ENCODE measurements at regions not wholly inside any gene's neighbourhood (a gene's known extent, or its start where the extent isn't known, plus 50 kb on each side); places are given as distances from the start of the nearest gene placed in this dataset.
"Not testable (repeated sequence)": the region's sequence is repeated elsewhere in the genome, so short reads cannot be mapped to it uniquely, and the experiment has no call there.

DNA sequence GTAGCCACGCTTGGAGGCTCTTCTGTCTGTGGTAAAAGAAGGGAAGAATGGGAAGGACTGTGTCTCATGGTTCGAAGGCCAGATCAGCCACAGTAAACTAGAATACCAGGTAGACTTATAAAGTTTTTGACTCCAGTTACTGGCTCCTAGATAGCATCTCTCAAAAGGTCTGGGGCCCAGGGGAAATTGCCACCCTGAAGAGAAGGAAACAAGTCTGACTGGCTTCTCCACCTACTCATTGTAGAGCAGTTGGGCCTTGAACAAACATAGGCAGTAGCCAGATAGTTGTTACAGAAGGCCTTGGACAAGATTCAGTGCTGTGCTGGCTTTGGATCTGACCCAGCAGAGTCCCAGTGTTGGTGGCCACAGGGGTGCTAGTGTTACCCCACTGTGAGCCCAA is 890.4 kb downstream of the EFNA5 start:
- DNase-seq = no peak

DNA sequence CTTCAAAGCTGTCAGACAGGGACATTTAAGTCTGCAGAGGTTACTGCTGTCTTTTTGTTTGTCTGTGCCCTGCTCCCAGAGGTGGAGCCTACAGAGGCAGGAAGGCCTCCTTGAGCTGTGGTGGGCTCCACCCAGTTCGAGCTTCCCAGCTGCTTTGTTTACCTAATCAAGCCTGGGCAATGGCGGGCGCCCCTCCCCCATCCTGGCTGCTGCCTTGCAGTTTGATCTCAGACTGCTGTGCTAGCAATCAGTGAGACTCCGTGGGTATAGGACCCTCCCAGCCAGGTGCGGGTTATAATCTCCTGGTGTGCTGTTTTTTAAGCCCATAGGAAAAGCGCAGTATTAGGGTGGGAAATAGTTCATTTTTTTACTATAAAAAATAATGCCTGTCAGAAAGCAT is 894.2 kb downstream of the EFNA5 start:
- DNase-seq = not testable (repeated sequence)

DNA sequence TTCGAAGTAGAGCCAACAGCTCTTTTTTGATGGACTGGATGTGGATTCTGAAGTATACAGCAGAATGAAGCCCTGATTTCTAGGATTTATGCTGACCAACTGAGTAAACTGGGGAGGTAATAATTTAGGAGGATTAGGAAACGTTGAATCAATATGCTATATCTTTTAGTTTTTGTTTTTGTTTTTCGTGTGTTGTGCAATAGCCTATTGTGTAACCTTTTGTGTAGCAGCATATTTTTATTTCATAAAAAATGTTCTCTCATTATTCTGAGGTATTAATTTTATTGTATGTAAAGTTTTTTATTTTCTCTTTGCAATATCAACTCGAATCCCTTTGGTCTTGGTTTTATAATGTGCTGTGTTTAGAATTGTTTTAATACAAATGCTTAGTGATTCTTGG is 902.3 kb downstream of the EFNA5 start:
- no peak for DNase-seq

DNA sequence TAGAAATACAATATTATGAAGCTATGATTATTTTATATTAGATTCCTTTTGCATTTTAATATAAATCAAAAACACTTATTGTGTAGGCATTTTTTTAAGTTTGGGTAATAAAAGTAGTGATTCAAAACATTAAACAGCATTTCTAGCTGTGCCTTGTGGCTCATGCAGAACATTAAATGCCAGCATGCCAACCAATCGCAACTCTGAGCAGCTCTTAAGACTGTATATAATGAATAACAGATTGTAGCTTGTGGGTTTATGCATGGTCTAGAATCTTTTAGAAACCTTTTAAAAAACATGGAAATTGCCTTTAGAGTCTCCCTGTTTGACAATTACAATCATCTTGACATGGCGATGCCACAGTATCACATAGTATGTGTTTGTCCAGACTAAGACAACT is 903.8 kb downstream of the EFNA5 start:
- no peak for DNase-seq

DNA sequence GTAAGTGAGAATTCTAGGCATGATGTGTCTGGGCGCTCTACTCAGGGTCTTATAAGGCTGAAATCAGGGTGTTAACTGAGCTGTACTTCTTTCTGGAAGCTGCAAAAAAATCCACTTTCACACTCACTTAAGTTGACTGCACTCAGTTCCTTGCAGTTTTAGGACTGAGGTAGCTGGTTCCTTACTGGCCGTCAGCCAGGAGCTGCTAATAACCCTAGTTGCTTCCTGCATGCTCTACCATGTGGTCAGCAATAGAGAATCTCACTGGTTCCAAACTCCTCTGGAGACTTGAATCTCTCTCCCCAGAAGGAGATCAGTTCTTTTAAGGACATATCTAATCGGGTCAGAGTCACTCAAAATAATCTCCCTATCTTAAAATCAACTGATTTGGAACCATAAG is 911.2 kb downstream of the EFNA5 start:
- DNase-seq = no peak

DNA sequence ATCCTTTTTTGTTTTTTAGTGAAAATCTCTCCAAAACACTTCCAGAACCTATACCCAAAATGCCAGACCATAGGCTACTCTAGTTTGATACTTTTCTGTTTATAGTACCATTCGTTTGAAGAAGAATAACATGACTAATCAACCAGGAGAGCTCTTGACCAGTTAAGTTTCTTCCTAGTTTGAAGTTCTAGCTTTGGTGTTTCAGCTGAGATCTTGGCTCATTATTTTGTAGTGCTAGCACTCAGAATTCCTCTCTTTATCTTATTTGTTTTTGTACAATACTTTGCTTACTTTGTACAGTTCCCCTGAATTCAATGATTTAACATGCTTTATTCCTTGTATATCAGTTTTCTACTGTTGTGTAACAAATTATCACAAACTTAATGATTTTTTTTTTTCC is 911.6 kb downstream of the EFNA5 start:
- DNase-seq = no peak

DNA sequence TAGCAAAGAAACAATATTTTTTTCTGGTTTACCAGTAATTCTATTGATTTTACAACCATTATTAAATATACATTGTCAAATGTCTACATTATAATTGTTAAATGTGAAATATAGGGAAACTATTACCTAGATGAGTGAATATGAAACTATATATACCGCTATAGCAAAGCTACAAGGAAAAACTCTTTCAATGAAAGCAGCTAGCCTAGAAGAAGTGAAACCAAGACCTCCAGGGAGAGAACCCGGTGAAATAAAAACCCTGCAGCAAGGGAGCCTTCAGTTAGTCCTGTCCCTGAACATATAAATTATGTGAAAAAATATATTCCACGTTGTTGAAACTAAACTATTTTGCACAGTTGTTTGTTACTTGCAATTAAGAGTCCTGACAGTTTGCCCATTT is 913.1 kb downstream of the EFNA5 start:
- DNase-seq = no peak

DNA sequence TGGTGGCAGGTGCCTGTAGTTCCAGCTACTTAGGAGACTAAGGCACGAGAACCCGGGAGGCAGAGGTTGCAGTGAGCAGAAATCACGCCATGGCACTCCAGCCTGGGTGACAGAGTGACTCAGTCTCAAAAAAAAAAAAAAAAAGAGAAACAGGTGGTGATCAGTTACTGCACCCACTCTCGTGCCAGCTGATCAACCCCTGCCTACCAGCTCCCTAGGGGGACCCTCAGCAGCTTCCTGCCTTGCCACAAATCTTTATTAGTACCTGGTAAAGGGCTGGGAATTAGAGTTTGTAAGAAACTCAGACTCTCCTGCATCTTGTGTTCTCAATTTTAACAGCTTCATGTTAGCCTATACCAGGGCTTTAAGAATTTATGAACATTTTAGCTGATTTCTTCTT is 914.9 kb downstream of the EFNA5 start:
- no peak for DNase-seq

DNA sequence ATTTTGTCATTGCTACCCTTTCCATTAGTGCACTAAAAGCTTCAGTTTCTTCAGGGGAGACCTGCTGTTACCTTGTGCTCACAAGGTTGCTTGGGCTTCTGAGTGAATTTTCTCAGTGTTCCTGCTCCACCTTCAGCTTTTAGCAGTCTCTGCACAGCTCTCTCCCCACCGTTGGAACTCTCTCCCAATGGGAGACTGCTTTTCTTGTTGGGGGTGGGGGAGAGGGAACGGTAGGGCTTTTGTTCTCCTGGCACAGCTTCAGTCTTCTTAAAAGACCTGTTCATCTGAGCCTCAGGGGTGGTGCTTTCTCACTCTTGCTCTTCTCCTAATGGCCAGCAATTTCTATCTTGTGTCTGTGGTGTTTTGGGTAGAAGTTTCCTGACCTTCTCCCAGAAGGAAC is 915.7 kb downstream of the EFNA5 start:
- no peak for DNase-seq

DNA sequence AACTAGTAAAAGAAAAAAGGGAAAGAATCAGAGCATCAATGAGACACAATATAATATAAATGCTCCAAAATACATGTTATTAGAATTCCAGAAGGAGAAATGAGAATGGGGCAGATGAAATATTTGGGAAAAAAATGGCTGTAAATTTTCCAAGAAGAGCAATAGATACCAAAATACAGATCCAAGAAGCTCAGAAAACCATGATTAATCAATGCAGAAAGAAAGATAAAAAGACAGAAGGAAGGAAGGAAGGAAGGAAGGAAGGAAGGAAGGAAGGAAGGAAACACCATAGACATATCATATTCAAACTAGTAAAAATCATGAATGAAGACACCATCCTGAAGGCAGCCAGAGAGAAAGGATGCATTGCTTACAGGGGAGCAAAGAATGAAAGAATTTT is 920.9 kb downstream of the EFNA5 start:
- DNase-seq = no peak

DNA sequence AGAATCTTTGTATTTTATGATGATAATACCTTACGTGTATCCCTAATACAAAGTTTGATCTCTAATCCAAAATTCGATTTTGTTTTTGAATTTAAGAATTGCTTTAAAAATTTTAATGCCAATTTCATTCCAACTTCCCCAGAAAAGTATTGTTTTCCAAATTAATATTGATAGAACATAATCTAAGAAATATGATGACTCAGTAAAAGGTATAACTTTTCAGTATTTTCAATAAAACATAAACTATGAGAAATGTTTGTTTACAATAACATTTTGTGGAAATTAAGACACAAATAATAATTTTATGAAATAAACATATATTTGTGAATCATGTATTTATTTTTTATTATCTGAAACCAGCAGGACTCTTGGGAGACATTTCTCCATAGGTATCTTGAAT is 931.6 kb downstream of the EFNA5 start:
- no peak for DNase-seq

DNA sequence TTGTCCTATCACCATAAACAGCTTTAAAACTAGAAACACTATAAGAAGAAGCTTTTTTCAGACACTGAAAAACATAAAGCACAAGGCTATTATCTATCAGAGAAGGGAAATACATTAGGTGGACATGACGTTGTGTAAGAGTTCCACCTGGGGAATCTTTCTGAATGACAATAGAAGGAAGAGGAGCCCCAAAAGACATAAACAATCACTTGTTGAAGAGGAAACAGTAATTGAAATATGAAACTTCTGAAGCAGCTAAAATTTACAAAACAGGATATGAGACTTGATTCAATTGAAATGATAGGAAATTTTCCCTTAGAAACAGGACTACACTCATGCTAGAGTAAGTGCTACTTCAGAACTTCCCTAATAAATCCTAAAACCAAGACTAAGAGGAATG is 933.6 kb downstream of the EFNA5 start:
- no peak for DNase-seq

DNA sequence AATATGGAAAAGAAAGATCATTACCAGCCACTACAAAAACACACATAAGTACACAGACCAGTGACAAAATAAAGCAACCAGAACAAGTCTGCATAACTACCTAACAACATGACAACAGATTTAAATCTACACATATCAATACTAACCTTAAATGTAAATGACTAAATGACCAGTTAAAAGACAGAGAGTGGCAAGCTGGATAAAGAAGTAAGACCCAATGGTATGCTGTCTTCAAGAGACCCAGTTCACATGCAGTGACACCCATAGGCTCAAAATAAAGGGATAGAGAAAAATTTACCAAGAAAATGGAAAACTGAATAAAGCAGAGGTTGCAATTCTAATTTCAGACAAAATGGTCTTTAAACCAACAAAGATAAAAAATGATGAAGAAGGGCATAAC is 938.1 kb downstream of the EFNA5 start:
- no peak for DNase-seq

DNA sequence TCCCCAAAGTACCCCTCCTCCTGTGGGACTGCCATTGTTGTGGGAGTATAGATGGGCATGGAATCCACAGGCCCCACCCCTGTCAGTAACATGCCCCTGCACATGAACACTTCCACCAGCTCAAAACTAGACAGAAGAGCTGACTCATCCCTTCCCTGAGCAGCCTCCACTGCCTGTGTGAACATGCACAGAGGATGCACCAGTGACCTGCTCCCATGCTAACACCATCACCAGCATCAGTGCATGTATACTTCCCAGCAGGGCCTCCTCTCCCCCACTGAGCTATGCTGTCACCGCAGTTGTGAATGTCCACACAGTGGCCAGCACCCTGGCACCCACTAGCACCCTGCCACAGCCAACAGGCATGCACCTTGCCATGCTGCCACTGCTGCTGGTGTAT is 939.8 kb downstream of the EFNA5 start:
- no peak for DNase-seq

DNA sequence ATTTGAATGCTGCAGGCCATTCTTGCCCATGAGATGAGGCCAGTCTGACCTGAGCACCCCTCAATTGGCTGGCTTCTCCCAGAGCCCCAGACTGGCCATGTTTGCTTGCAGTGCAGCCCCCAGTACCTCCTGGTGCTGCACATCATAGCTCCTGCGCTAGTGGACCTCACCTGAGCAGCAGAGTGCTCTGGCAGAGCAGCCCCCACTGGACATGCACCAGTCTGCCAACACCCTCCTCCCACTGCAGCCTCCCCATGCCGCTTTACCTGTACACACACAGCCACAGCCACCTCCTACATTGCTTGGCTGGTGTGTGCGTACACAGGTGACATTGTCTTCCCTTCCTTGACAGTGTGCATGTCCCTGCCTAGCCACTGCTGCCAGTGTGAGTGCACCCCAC is 940.2 kb downstream of the EFNA5 start:
- no peak for DNase-seq

DNA sequence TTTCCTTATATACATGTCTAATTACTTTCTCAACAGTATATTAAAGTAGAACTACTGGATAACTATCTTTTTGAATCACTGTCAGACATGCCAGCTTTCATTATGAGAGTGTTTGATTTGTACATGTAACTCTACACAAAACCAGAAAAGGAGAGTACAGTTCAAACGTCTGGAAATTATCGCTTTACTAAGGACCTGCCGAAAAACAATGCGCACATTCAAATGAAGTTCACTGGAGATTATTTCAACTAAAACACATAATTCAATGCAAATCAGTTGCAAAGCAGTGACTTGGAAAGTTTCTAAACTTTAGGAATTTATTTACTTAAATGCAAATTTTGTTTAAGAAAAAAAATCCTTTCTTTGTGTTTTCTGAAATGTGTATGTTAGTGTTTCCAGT is 942.5 kb downstream of the EFNA5 start:
- DNase-seq = no peak

DNA sequence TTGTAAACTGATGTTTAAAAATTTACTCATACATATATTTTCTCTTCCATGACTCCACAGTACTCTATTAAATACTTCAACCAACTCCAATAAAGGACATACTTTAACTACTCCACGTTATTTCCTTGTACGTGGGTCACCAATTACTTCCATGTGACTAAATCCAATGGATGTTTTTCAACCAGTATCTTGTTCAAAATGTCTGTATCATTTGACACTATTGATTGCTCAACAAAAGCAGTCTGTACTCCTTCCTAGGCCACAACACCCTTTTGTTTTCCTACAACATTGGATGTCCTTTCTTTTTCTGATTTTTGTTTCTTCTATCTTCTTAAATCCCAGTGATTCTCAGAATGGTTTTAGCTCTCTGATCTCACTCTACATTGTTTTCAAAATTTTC is 943.7 kb downstream of the EFNA5 start:
- DNase-seq = no peak

DNA sequence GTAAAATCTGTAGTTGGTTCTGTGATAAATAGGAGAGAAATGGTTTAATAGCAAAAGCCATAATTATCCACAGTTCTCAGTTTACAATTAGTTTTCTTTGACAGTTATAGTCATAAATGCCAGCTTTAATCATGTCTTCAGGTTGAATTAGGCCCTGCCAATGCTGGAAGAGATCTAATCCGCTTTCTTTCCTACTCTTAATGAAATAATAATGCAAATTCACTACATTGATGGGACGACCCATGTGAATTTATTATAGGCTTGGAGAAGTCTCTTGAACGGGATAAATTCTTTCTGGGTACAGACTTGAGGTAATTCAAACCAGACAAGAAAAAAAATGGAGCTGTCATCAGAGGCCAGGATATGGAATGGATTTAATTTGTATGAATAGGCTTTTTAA is 950.4 kb downstream of the EFNA5 start:
- DNase-seq = no peak

DNA sequence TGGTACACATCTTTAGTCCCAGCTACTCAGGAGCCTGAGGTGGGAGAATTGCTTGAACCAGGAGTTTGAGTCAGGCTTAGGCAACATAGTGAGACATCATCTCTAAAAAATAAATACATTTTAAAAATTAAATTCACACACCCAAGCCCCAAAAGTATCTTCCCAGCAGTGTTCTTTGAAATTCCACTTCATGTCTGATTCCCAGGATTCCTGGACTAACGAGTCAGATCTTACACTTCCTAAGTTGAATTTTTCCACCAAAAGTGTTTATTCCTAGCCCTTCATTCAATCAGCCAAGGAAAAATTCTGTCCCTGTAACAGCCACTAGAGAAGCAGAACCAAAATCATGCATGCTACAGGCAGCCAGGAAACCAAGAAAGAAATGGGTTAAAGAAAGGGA is 970.9 kb downstream of the EFNA5 start:
- no peak for DNase-seq

DNA sequence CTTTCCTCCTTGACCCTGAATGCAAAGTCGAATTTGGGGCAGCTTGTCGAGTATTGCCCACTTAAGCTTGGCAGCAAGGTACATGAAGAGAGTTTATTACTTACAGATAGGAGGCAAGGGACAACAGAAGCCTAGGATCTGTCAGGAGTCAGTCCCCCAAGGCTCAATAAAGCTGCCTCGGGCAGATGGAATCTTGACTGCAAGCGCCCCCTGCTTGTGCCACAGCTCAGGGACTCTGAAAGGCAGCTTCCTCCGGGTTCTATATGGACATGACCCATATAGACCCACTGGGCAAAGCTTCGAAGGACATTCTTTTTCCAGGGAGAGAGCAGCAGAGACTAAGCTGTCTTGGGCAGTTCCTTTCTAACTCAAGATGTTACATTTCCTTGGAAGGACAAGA is 971.5 kb downstream of the EFNA5 start:
- no peak for DNase-seq

DNA sequence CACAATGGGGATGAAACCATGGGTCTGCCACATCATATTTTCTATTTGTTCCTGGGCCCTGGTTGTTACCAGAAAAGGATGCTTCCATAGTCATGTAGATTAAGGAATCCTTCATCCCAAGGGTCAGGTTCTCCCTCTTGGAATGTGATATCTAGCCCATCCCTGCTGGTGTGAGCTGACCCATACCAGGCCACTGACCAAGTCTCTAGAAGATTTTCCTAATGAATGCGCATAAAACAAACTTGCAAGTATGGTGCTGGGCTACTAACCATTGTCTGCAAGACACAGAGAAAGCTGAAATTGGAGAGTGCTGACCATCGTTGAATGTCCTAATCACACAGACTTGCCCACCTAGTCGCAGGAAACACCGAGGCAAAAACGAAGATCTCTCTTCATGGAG is 972.6 kb downstream of the EFNA5 start:
- DNase-seq = no peak

DNA sequence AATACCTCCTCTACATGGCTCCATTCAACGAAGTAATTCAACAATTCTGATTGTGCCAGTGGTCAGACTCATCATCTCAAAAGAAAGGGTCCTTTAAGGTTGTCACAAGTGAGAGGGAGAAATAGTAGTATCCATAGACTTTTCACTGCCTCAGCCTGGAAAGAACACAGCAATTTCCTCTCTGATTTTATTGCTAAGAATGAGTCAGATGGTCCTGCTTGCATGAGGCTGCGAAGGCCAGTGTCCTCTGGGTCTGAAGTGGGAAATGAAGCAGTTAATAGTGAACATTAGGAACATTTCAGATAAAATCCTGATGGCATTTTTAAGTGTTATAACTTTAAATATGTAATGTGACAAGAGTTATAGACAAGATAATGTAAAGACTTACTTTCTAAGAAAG is 979.0 kb downstream of the EFNA5 start:
- DNase-seq = no peak

DNA sequence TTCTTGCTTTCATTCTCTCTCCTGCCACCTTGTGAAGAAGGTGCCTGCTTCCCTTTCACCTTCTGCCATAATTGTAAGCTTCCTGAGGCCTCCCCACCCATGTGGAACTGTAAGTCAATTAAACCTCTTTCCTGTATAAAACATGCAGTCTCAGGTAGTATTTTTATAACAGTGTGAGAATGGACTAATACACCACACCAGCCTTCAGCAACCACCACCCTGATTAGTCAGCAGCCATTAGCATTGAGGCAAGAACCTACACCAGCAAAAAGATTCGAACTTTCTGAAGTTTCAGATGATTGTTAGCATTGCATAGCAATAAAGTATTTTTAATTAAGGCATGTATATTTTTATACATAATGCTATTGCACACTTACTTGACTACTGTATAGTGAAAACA is 980.2 kb downstream of the EFNA5 start:
- no peak for DNase-seq

DNA sequence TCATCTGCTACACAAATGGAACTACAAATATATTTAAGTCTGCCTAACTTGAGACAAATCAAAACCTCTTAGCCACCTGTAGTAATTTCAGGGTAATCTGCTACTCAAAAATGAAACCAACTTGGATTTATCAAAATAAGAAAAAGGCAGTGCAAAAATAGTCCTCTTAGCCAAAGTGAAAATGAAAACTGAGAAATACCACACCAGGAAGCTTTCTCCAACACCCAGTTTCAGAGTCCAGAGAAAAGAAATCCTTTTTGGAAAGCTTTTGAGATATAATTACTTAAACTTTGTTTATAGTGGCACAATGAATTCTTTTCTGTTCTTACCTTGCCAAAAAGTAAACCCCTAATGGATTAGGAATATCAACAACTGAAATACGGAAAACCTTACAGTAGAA is 990.4 kb downstream of the EFNA5 start:
- no peak for DNase-seq

DNA sequence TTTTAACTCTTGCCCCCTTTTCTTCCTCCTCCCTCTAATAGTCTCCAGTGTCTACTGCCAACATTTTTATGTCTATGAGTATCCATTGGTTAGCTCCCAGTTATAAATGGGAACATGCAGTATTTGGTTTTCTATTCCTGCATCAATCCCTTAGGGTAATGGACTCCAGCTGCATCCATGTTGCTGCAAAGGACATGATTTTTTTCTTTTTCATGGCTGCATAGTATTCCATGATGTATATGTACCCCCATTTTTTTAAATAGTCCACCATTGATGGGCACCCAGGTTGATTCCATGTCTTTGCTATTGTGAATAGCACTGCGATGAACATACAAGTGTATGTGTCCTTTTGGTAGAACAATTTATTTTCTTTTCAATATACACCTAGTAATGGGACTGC is 993.7 kb downstream of the EFNA5 start:
- DNase-seq = no peak

DNA sequence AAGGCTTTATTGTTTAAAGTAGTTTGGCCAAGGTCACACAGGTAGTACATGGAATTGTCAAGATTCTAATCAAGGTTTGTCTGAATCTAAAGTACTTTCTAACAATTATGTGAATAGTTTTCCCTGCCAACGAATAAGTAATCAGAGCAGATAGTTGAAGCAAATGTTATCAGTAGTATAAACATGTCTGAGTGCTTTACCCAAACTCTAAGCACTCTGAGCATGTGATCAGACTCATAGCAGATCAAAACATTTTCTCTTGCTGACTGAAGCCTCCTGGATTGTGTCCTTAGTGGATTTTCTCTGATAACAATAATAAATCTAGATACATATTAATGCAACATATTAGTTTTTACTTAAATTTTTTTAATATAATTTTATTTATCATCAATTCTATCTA is 995.0 kb downstream of the EFNA5 start:
- DNase-seq = no peak
